Thyroid gland (tissue), 4 donors: ENCODE measurements at regions not wholly inside any gene's neighbourhood (a gene's known extent, or its start where the extent isn't known, plus 50 kb on each side); places are given as distances from the start of the nearest gene placed in this dataset.
A peak's percentile ranks its signal among the peaks of the same experiment; 100 is the strongest.

ENCODE experiments used
- DNase-seq, 2 donors: peaks; one replicate each; pipeline ENCODE4 v3.0.0-alpha.2; 2019
- H3K27ac ChIP-seq, 3 donors: fragments of 200-600 bp; sonication (generic); 1 replicate in 2 of 3; 2 replicates in 1 of 3; pipeline ENCODE4 v1.5.1; 2016 to 2019; ENCODE audit warnings: mild to moderate bottlenecking in 1 of 3, moderate library complexity in 1 of 3
- H3K27me3 ChIP-seq: fragments of 200-600 bp; sonication (generic); one replicate; pipeline ENCODE4 v1.5.1; 2019
- H3K36me3 ChIP-seq, 2 donors: fragments of 200-600 bp; sonication (generic); one replicate each; pipeline ENCODE4 v1.5.1; 2016 to 2019
- H3K4me1 ChIP-seq, 2 donors: fragments of 200-600 bp; sonication (generic); one replicate each; pipeline ENCODE4 v1.5.1; 2017 to 2019
- H3K4me3 ChIP-seq, 3 donors: fragments of 200-600 bp; sonication (generic); replicated peaks in 1 of 3; 1 replicate in 2 of 3; 2 replicates in 1 of 3; pipeline ENCODE4 v1.5.1; 2016; ENCODE audit warnings: mild to moderate bottlenecking in 1 of 3
- H3K9me3 ChIP-seq: fragments of 200-600 bp; sonication (generic); one replicate; pipeline ENCODE4 v1.5.1; 2017
- POLR2A ChIP-seq, 2 donors: fragments of 450-650 bp; IDR thresholded peaks; one replicate each; pipeline ENCODE4 v1.6.1; 2017; ENCODE audit warnings: antibody characterized with exemption in 2 of 2, mild to moderate bottlenecking in 2 of 2, moderate library complexity in 1 of 2
- WGBS, 2 donors: methylation state at CpG; one replicate each; pipeline ENCODE4 v1.1.5; 2017; 5-methylcytosine and 5-hydroxymethylcytosine counted together
- intact Hi-C: fragments of 100-400 bp; cut with DNase I; formaldehyde crosslinking; loops from one replicate; pipeline ENCODE4 v1.15.1; 2023
- TF ChIP-seq, protein P1 (sequence below), 6 experiments: fragments of 200-600 bp in 3 of 6; fragments of 450-650 bp in 3 of 6; sonication (generic) in 3 of 6; IDR thresholded peaks; one replicate each; pipeline ENCODE4 v1.5.1; 2016 to 2019; ENCODE audit warnings: antibody characterized with exemption in 6 of 6, mild to moderate bottlenecking in 2 of 6, inconsistent platforms in 1 of 6, moderate library complexity in 1 of 6

DNA sequence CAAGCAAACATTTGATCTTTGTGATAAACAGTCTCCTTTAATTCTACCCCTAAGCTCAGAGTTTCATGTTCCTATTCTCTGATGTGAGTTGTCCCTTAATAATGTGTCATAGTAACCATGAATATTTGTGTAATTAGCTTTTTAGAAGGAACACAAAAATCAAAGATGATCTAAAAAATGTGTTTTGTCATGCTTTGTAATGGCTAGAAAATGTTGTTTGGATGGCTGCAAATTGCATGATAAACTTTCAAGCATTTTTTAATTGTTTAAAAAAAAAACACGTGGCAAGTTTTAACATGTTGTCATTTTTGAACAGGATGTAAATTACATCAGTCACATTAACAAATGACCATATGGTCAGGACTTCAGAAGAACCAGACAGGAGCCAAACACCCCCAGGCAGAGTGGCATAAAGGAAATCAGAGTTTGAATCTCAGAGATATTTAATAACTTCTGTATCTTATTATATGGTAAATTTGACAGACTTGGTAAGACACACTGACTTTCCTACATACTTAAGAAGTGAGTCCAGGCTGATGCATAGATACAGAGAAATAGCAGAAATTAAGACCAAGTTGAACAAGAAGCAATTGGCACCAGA is 223.9 kb upstream of the VEGFC start:
- WGBS, 2 donors: 39 to 50% methylated on average over 1 of the region's 1 CpG
- no peak for DNase-seq

DNA sequence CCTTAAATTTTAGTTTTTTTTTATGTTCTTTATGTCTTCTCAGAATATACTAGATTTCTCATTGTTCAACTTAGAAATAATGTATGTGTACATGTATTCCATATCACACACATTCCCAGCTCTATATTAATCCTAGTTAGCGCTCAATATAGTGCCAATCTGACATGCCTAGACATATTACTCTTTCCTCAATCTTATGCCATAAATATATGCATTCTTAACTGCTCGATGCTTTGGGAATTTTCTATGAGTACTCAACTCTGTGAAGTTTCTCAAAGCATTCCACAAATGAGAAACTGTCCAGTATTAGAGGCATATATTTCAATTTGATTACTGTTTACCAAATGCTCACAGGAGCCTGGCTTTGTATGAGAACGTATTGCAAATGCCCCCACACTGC is 231.2 kb upstream of the VEGFC start:
- DNase-seq: no peak
- 83 to 92% methylated on average over 3 of the region's 3 CpGs for WGBS, 2 donors
- no peaks in the 10 kb centered on the region for H3K36me3 ChIP-seq
- H3K4me1 ChIP-seq: no peaks in the 10 kb centered on the region
- intact Hi-C loops: no loop called here
- no peaks in the 10 kb centered on the region for H3K9me3 ChIP-seq
- no peak overlapping the region for H3K4me3 ChIP-seq
- TF ChIP-seq, protein P1, sequence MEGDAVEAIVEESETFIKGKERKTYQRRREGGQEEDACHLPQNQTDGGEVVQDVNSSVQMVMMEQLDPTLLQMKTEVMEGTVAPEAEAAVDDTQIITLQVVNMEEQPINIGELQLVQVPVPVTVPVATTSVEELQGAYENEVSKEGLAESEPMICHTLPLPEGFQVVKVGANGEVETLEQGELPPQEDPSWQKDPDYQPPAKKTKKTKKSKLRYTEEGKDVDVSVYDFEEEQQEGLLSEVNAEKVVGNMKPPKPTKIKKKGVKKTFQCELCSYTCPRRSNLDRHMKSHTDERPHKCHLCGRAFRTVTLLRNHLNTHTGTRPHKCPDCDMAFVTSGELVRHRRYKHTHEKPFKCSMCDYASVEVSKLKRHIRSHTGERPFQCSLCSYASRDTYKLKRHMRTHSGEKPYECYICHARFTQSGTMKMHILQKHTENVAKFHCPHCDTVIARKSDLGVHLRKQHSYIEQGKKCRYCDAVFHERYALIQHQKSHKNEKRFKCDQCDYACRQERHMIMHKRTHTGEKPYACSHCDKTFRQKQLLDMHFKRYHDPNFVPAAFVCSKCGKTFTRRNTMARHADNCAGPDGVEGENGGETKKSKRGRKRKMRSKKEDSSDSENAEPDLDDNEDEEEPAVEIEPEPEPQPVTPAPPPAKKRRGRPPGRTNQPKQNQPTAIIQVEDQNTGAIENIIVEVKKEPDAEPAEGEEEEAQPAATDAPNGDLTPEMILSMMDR (IDR thresholded peaks at IDR 0.05): no peak
- TF ChIP-seq POLR2A (IDR thresholded peaks at IDR 0.05): no peak
- H3K27ac ChIP-seq: no peak overlapping the region
- no peaks in the 10 kb centered on the region for H3K27me3 ChIP-seq

More for the DNA sequence above, 223.9 kb upstream of the VEGFC start:
- TF ChIP-seq POLR2A (IDR thresholded peaks at IDR 0.05): no peak
- TF ChIP-seq, protein P1 (IDR thresholded peaks at IDR 0.05): no peak
- Histone ChIP-seq H3K4me1 (no peaks in the 10 kb centered on the region), H3K27me3 (no peaks in the 10 kb centered on the region), H3K9me3 (no peaks in the 10 kb centered on the region), H3K4me3 (no peak overlapping the region), H3K36me3 (no peaks in the 10 kb centered on the region), H3K27ac (no peak overlapping the region)
- intact Hi-C loops: no loop called here

DNA sequence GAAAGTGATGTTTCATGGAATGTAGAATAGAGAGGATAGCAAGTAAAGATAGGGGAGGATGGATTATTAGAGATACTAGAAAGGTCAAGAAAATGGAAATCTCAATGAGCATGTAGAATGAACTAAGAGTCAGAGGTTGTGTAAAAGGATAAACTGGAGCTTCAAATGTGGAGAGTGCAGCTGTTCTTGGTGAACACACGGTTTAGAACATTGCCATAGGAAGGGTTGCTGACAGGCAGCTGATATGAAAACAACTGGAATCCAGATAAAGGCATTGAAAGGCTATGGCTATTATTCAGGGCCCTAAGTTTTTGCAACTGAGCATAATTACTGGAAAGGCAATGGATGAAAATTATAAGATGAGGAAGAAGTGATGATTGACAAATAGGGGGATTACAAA is 239.6 kb upstream of the VEGFC start:
- Histone ChIP-seq H3K9me3 (no peaks in the 10 kb centered on the region), H3K27ac (no peak overlapping the region), H3K4me1 (no peaks in the 10 kb centered on the region), H3K4me3 (no peak overlapping the region), H3K27me3 (no peaks in the 10 kb centered on the region), H3K36me3 (no peaks in the 10 kb centered on the region)
- TF ChIP-seq, protein P1 (IDR thresholded peaks at IDR 0.05): no peak
- no peak for TF ChIP-seq POLR2A (IDR thresholded peaks at IDR 0.05)
- no peak for DNase-seq
- whole genome bisulfite sequencing, 2 donors: 71 to 82% methylated on average over 1 of the region's 1 CpG
- intact Hi-C loops: no loop called here

DNA sequence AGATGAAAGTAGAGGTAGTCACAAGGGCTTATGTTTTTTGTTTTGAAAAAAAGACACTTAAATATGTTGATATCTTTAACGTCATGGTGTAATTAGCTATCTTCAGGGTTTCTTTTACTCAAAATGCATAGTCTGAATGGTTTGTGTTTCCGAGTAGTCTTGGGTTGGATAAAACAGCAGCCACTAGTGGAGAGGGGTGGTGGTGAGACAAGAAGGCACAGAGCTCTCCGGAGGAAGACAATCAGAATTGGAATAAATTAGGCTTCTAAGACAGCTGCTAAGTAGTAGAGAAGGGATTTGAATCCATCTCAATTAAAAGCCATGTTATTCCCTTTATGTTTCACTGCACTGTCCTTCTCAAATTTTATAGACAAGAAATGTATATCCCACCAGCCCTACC is 240.4 kb upstream of the VEGFC start:
- Histone ChIP-seq H3K4me3 (no peak overlapping the region), H3K9me3 (no peaks in the 10 kb centered on the region), H3K4me1 (no peaks in the 10 kb centered on the region), H3K27ac (no peak overlapping the region), H3K27me3 (no peaks in the 10 kb centered on the region), H3K36me3 (no peaks in the 10 kb centered on the region)
- TF ChIP-seq, protein P1 (IDR thresholded peaks at IDR 0.05): peak in 1 of 6 experiments; percentile 15
- no peak for TF ChIP-seq POLR2A (IDR thresholded peaks at IDR 0.05)
- WGBS, 2 donors: 68 to 78% methylated on average over 3 of the region's 3 CpGs
- DNase-seq: no peak
- intact Hi-C loops: no loop called here

DNA sequence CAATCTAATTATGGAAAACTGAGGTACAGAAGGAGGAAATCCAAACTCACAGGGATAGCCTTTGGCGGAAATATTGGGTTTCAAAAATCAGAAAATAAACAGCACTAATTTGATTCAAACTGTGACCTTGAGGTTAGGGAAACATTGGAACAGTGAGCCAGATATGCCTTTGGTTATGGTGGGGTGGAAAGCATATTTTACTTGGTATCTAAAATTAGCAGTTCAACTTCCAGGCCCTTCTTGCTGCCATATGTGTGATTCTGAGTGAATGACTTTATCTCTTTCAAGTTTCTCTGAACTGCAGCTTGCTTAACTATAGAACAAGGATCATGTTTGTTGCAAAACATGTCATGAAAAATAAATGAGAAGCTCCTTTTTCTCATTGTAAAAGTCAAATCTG is 240.9 kb upstream of the VEGFC start:
- no peaks in the 10 kb centered on the region for H3K36me3 ChIP-seq

More for the DNA sequence above, 240.9 kb upstream of the VEGFC start:
- 90 to 98% methylated on average over 1 of the region's 1 CpG for WGBS, 2 donors
- TF ChIP-seq POLR2A (IDR thresholded peaks at IDR 0.05): no peak
- TF ChIP-seq, protein P1 (IDR thresholded peaks at IDR 0.05): no peak
- Histone ChIP-seq H3K27me3 (no peaks in the 10 kb centered on the region), H3K4me1 (no peaks in the 10 kb centered on the region), H3K4me3 (no peak overlapping the region), H3K9me3 (no peaks in the 10 kb centered on the region), H3K27ac (no peak overlapping the region)
- no peak for DNase-seq
- intact Hi-C loops: no loop called here
